Inflammatory macrophage treated with lipopolysaccharide for 4 hours (primary cell): ENCODE measurements at regions not wholly inside any gene's neighbourhood (a gene's known extent, or its start where the extent isn't known, plus 50 kb on each side); places are given as distances from the start of the nearest gene placed in this dataset.

Experiments used
- DNase-seq: peaks from one replicate; pipeline ENCODE4 v3.0.0-alpha.2; 2020

- no peak for DNase-seq
Measured at GRCh38 chr15:91523596-91523995, 329.9 kb upstream of the SLCO3A1 start.

GRCh38 chr15:91524534-91524933 is 329.0 kb upstream of the SLCO3A1 start:
- DNase-seq = no peak

GRCh38 chr15:91525751-91526150 is 327.8 kb upstream of the SLCO3A1 start:
- DNase-seq = no peak

GRCh38 chr15:91526424-91526823 is 327.1 kb upstream of the SLCO3A1 start:
- no peak for DNase-seq

- no peak for DNase-seq
Measured at GRCh38 chr15:91528801-91529200, 324.7 kb upstream of the SLCO3A1 start.

- no peak for DNase-seq
Measured at GRCh38 chr15:91529534-91529933, 324.0 kb upstream of the SLCO3A1 start.

GRCh38 chr15:91530279-91530678 is 323.2 kb upstream of the SLCO3A1 start:
- DNase-seq = no peak

- no peak for DNase-seq
Measured at GRCh38 chr15:91530956-91531582, 322.4 kb upstream of the SLCO3A1 start.

GRCh38 chr15:91534235-91534634 is 319.3 kb upstream of the SLCO3A1 start:
- no peak for DNase-seq

GRCh38 chr15:91534976-91535375 is 318.5 kb upstream of the SLCO3A1 start:
- DNase-seq = no peak

- no peak for DNase-seq
Measured at GRCh38 chr15:91535856-91536500, 317.5 kb upstream of the SLCO3A1 start.

GRCh38 chr15:91537856-91538255 is 315.7 kb upstream of the SLCO3A1 start:
- DNase-seq = no peak

GRCh38 chr15:91538782-91539181 is 314.7 kb upstream of the SLCO3A1 start:
- DNase-seq = no peak

GRCh38 chr15:91541286-91541685 is 312.2 kb upstream of the SLCO3A1 start:
- DNase-seq = no peak

GRCh38 chr15:91542226-91542625 is 311.3 kb upstream of the SLCO3A1 start:
- DNase-seq = no peak

GRCh38 chr15:91547356-91547755 is 306.2 kb upstream of the SLCO3A1 start:
- no peak for DNase-seq

- no peak for DNase-seq
Measured at GRCh38 chr15:91548549-91548948, 305.0 kb upstream of the SLCO3A1 start.

GRCh38 chr15:91549581-91549980 is 303.9 kb upstream of the SLCO3A1 start:
- peak; percentile 62 for DNase-seq

- DNase-seq = no peak
Measured at GRCh38 chr15:91552555-91552954, 301.0 kb upstream of the SLCO3A1 start.

- DNase-seq = no peak
Measured at GRCh38 chr15:91553196-91553854, 300.2 kb upstream of the SLCO3A1 start.

- DNase-seq = peak; percentile 60
Measured at GRCh38 chr15:91555312-91555711, 298.2 kb upstream of the SLCO3A1 start.

- DNase-seq = no peak
Measured at GRCh38 chr15:91556926-91557325, 296.6 kb upstream of the SLCO3A1 start.

- DNase-seq = no peak
Measured at GRCh38 chr15:91559066-91559465, 294.4 kb upstream of the SLCO3A1 start.

- no peak for DNase-seq
Measured at GRCh38 chr15:91561371-91562100, 292.0 kb upstream of the SLCO3A1 start.
